IMR-90 (cell line): ENCODE measurements at regions not wholly inside any gene's neighbourhood (a gene's known extent, or its start where the extent isn't known, plus 50 kb on each side); places are given as distances from the start of the nearest gene placed in this dataset.

Experiments
- ATAC-seq: fragments of 200-7000 bp; cut with Tn5 transposase; 2 replicates; pipeline ENCODE4 v1.9.1; 2020; ENCODE audit warnings: low read depth, mild to moderate bottlenecking, moderate library complexity
- BruUV-seq: library from RNA; stranded (reverse); fragments of 400-500 nt; replicated peaks from 2 replicates; lab custom pipeline; 2021; lab: Mats Ljungman, UMichigan
- CTCF ChIA-PET: fragments of 300-600 bp; formaldehyde crosslinking; extraction: SDS; loops from one replicate; lab custom pipeline; 2021; ENCODE audit warnings: antibody characterized with exemption; lab: Yijun Ruan, JAX
- POLR2A ChIA-PET: fragments of 300-600 bp; sonication (Branson Sonifier 250); formaldehyde crosslinking; loops from one replicate; lab custom pipeline; 2022; ENCODE audit warnings: antibody characterized with exemption; ENCODE audit not compliant: unreplicated experiment; lab: Charles Lee
- DNase-seq: peaks from one replicate; pipeline ENCODE4 v3.0.0; 2013
- H2AFZ ChIP-seq: replicated peaks from 2 replicates; pipeline ENCODE3; 2013; ENCODE audit warnings: low read length, mild to moderate bottlenecking; ENCODE audit not compliant: poor library complexity
- H2AK5ac ChIP-seq: 2 replicates; pipeline ENCODE4 v1.6.1; 2013; ENCODE audit warnings: low read depth, low read length, inconsistent platforms
- H2AK9ac ChIP-seq: replicated peaks from 2 replicates; pipeline ENCODE3; 2013; ENCODE audit warnings: mild to moderate bottlenecking, low read depth, low read length, moderate library complexity; ENCODE audit not compliant: poor library complexity
- H2BK120ac ChIP-seq: 2 replicates; pipeline ENCODE4 v1.6.1; 2013; ENCODE audit warnings: low read depth, low read length, inconsistent platforms
- H2BK15ac ChIP-seq: 3 replicates; pipeline ENCODE4 v1.6.1; 2013; ENCODE audit warnings: low read depth, low read length, inconsistent platforms
- H2BK20ac ChIP-seq: 2 replicates; pipeline ENCODE4 v1.6.1; 2013; ENCODE audit warnings: low read depth, mild to moderate bottlenecking, inconsistent platforms, low read length, moderate library complexity
- H2BK5ac ChIP-seq: 2 replicates; pipeline ENCODE4 v1.6.1; 2013; ENCODE audit warnings: mild to moderate bottlenecking, low read depth, low read length, inconsistent platforms; ENCODE audit not compliant: poor library complexity, severe bottlenecking
- H3K14ac ChIP-seq: replicated peaks from 2 replicates; pipeline ENCODE4 v1.6.1; 2013; ENCODE audit warnings: low read depth, low read length, inconsistent platforms
- H3K18ac ChIP-seq: 2 replicates; pipeline ENCODE4 v1.6.1; 2013; ENCODE audit warnings: low read depth, low read length, control low read depth
- H3K23ac ChIP-seq: 2 replicates; pipeline ENCODE4 v1.6.1; 2013; ENCODE audit warnings: low read depth, low read length, inconsistent platforms
- H3K27ac ChIP-seq: 2 replicates; pipeline ENCODE4 v1.5.1; 2013; ENCODE audit warnings: mild to moderate bottlenecking, control low read depth, low read length; ENCODE audit not compliant: insufficient read depth
- H3K27me3 ChIP-seq: 2 replicates; pipeline ENCODE4 v1.6.1; 2013; ENCODE audit warnings: low read length; ENCODE audit not compliant: control insufficient read depth, insufficient read depth
- H3K36me3 ChIP-seq: 2 replicates; pipeline ENCODE4 v1.6.1; 2013; ENCODE audit warnings: low read length, mixed read lengths; ENCODE audit not compliant: control insufficient read depth, insufficient read depth
- H3K4ac ChIP-seq: 2 replicates; pipeline ENCODE4 v1.6.1; 2013; ENCODE audit warnings: low read depth, low read length, inconsistent platforms
- H3K4me1 ChIP-seq: 2 replicates; pipeline ENCODE4 v1.6.1; 2013; ENCODE audit warnings: low read length, mixed read lengths; ENCODE audit not compliant: control insufficient read depth, insufficient read depth
- H3K4me2 ChIP-seq: 2 replicates; pipeline ENCODE4 v1.6.1; 2013; ENCODE audit warnings: low read depth, mild to moderate bottlenecking, control low read depth, low read length, moderate library complexity
- H3K4me3 ChIP-seq: 2 replicates; pipeline ENCODE4 v1.5.1; 2013; ENCODE audit warnings: low read depth, mild to moderate bottlenecking, control low read depth, low read length, moderate library complexity; ENCODE audit not compliant: insufficient read depth
- H3K56ac ChIP-seq: 2 replicates; pipeline ENCODE4 v1.6.1; 2013; ENCODE audit warnings: low read length, inconsistent platforms; ENCODE audit not compliant: insufficient read depth; ENCODE audit errors: extremely low read depth
- H3K79me1 ChIP-seq, 2 experiments: 2 replicates each; pipeline ENCODE4 v1.6.1; 2013; ENCODE audit warnings: low read length in 2 of 2, inconsistent platforms in 1 of 2, low read depth in 1 of 2
- H3K9ac ChIP-seq: 2 replicates; pipeline ENCODE4 v1.6.1; 2013; ENCODE audit warnings: low read depth, low read length, control low read depth
- H3K9me1 ChIP-seq: 2 replicates; pipeline ENCODE4 v1.6.1; 2013; ENCODE audit warnings: low read length, inconsistent platforms; ENCODE audit not compliant: insufficient read depth
- H3K9me3 ChIP-seq: 2 replicates; pipeline ENCODE4 v1.6.1; 2013; ENCODE audit warnings: low read length; ENCODE audit not compliant: control insufficient read depth, insufficient read depth
- H4K20me1 ChIP-seq: 2 replicates; pipeline ENCODE4 v1.6.1; 2013; ENCODE audit warnings: low read length, inconsistent platforms; ENCODE audit not compliant: insufficient read depth
- H4K5ac ChIP-seq: 2 replicates; pipeline ENCODE4 v1.6.1; 2013; ENCODE audit warnings: mild to moderate bottlenecking, low read depth, low read length, control low read depth
- H4K8ac ChIP-seq, 2 experiments: 2 replicates each; pipeline ENCODE4 v1.6.1; 2013; ENCODE audit warnings: low read depth in 2 of 2, low read length in 2 of 2, control low read depth in 1 of 2, inconsistent platforms in 1 of 2
- H4K91ac ChIP-seq: 2 replicates; pipeline ENCODE4 v1.6.1; 2013; ENCODE audit warnings: low read depth, low read length, inconsistent platforms; ENCODE audit not compliant: insufficient read depth
- BHLHE40 ChIP-seq: fragments of 150-350 bp; IDR thresholded peaks from 2 replicates; pipeline ENCODE4 v1.6.1; 2016; ENCODE audit warnings: mild to moderate bottlenecking, low read depth, low read length
- CEBPB ChIP-seq: IDR thresholded peaks from 2 replicates; pipeline ENCODE4 v1.6.1; 2012; ENCODE audit warnings: low read depth, low read length, improper control_type of control experiment
- CHD1 ChIP-seq: IDR thresholded peaks from 2 replicates; pipeline ENCODE4 v1.6.1; 2012; ENCODE audit warnings: low read depth, low read length, improper control_type of control experiment
- FOS ChIP-seq: fragments of 150-350 bp; IDR thresholded peaks from 2 replicates; pipeline ENCODE4 v1.6.1; 2016; ENCODE audit warnings: low read depth, low read length
- MAFK ChIP-seq: IDR thresholded peaks from 2 replicates; pipeline ENCODE4 v1.6.1; 2012; ENCODE audit warnings: low read depth, low read length, improper control_type of control experiment
- MAZ ChIP-seq: IDR thresholded peaks from 2 replicates; pipeline ENCODE4 v1.6.1; 2012; ENCODE audit warnings: low read depth, mild to moderate bottlenecking, low read length, improper control_type of control experiment, moderate library complexity, borderline replicate concordance
- NFE2L2 ChIP-seq: fragments of 150-350 bp; IDR thresholded peaks from 2 replicates; pipeline ENCODE4 v1.6.1; 2016; ENCODE audit warnings: low read depth, mild to moderate bottlenecking, low read length
- POLR2A ChIP-seq: IDR thresholded peaks from 2 replicates; pipeline ENCODE4 v1.6.1; 2012; ENCODE audit warnings: mild to moderate bottlenecking, low read depth, low read length
- RAD21 ChIP-seq: IDR thresholded peaks from 2 replicates; pipeline ENCODE4 v1.6.1; 2012; ENCODE audit warnings: low read length, improper control_type of control experiment
- RFX5 ChIP-seq: IDR thresholded peaks from 2 replicates; pipeline ENCODE4 v1.8.0; 2012; ENCODE audit warnings: low read depth, mild to moderate bottlenecking, low read length, moderate library complexity
- SMC3 ChIP-seq: fragments of 150-350 bp; IDR thresholded peaks from 2 replicates; pipeline ENCODE4 v1.6.1; 2016; ENCODE audit warnings: low read depth, mild to moderate bottlenecking, antibody characterized with exemption, low read length, moderate library complexity
- USF2 ChIP-seq: fragments of 150-350 bp; IDR thresholded peaks from 2 replicates; pipeline ENCODE4 v1.6.1; 2017; ENCODE audit warnings: mild to moderate bottlenecking, antibody characterized with exemption, low read length, low read depth
- WGBS, 2 experiments: methylation state at CpG; one replicate each; pipeline versions ENCODE4 v1.1.5 to v1.1.7; 2013; ENCODE audit warnings: missing lambda C conversion rate in 2 of 2; ENCODE audit not compliant: insufficient read length in 1 of 2; ENCODE audit errors: extremely low coverage in 2 of 2; 5-methylcytosine and 5-hydroxymethylcytosine counted together
- dilution Hi-C: fragments of 300-500 bp; cut with HindIII; formaldehyde crosslinking; loops from one replicate; pipeline ENCODE4 v1.14.3; 2018; ENCODE audit warnings: low sequenced_read_pairs; ENCODE audit not compliant: unreplicated experiment
- in situ Hi-C: fragments of 300-500 bp; cut with MboI; formaldehyde crosslinking; loops from 3 replicates; pipeline ENCODE4 v1.14.3; 2019; ENCODE audit warnings: low sequenced_read_pairs, inconsistent platforms, mixed read lengths
- intact Hi-C: fragments of 100-400 bp; cut with micrococcal nuclease; formaldehyde crosslinking; loops from 2 replicates; pipeline ENCODE4 v1.10.0; 2022
- TF ChIP-seq, protein P1 (sequence below): conservative IDR thresholded peaks from 2 replicates; pipeline ENCODE4 v1.5.1; 2012; ENCODE audit warnings: mild to moderate bottlenecking, low read depth, low read length, improper control_type of control experiment
- TF ChIP-seq, protein P2 (sequence below): fragments of 150-350 bp; IDR thresholded peaks from 2 replicates; pipeline ENCODE4 v1.6.1; 2016; ENCODE audit warnings: low read depth, mild to moderate bottlenecking, low read length, moderate library complexity, borderline replicate concordance

DNA sequence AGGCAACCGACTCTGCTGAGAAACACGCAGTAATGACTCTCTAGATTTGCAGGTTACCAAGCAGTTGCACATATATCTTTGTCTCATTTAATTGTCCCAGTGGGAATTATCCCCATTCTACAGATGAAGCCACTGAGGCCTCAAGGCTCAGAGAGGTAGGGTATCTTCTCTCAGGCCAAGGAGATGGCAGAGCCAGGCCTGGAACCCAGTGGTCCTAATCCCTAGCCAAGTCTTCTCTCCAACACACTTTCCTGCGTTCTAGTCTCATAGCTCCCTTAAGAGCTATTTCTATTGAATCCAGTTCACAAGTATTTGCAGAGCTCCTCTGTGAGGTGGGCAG lies 181.3 kb upstream of the BCOR start:
- Histone ChIP-seq H3K4me2 (no peak overlapping the region), H3K4me3 (no peak overlapping the region), H3K56ac (no peak overlapping the region), H2BK5ac (no peak overlapping the region), H2BK20ac (no peak overlapping the region), H3K4me1 (no peaks in the 10 kb centered on the region; the same call in 1 of the 2 replicates), H3K36me3 (no peaks in the 10 kb centered on the region), H3K27me3 (no peaks in the 10 kb centered on the region; the same call in 1 of the 2 replicates), H2BK120ac (no peak overlapping the region), H2BK15ac (no peak overlapping the region), H4K5ac (no peak overlapping the region), H3K9me3 (peaks cover 6% of the 10 kb centered on the region), H3K4ac (no peak overlapping the region), H3K9me1 (no peaks in the 10 kb centered on the region), H4K8ac (no peak overlapping the region), H2AK5ac (no peak overlapping the region), H2AK9ac (no peak overlapping the region), H3K79me1 (no peaks in the 10 kb centered on the region), H4K91ac (no peak overlapping the region), H2AFZ (no peak overlapping the region), H3K18ac (no peak overlapping the region), H3K14ac (no peak overlapping the region), H3K9ac (no peak overlapping the region), H3K27ac (no peak overlapping the region), H3K23ac (no peak overlapping the region), H4K20me1 (no peaks in the 10 kb centered on the region)
- no TSS peak for BruUV-seq
- 17% methylated on average over 2 of the region's 3 CpGs; no CpG with 5 or more reads in 1 of the 2 experiments for WGBS, 2 experiments
- DNase-seq (no peak), ATAC-seq (no peak)
- CTCF ChIA-PET, result no interaction called here
- dilution Hi-C loops, result no loop called here
- POLR2A ChIA-PET, result no interaction called here
- TF ChIP-seq SMC3 (no peak), CEBPB (no peak), USF2 (no peak), CHD1 (no peak), BHLHE40 (no peak), MAFK (no peak), RAD21 (no peak), MAZ (no peak), NFE2L2 (no peak), POLR2A (no peak), RFX5 (no peak), FOS (no peak)
- TF ChIP-seq, protein P1, sequence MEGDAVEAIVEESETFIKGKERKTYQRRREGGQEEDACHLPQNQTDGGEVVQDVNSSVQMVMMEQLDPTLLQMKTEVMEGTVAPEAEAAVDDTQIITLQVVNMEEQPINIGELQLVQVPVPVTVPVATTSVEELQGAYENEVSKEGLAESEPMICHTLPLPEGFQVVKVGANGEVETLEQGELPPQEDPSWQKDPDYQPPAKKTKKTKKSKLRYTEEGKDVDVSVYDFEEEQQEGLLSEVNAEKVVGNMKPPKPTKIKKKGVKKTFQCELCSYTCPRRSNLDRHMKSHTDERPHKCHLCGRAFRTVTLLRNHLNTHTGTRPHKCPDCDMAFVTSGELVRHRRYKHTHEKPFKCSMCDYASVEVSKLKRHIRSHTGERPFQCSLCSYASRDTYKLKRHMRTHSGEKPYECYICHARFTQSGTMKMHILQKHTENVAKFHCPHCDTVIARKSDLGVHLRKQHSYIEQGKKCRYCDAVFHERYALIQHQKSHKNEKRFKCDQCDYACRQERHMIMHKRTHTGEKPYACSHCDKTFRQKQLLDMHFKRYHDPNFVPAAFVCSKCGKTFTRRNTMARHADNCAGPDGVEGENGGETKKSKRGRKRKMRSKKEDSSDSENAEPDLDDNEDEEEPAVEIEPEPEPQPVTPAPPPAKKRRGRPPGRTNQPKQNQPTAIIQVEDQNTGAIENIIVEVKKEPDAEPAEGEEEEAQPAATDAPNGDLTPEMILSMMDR, result no peak
- TF ChIP-seq, protein P2, sequence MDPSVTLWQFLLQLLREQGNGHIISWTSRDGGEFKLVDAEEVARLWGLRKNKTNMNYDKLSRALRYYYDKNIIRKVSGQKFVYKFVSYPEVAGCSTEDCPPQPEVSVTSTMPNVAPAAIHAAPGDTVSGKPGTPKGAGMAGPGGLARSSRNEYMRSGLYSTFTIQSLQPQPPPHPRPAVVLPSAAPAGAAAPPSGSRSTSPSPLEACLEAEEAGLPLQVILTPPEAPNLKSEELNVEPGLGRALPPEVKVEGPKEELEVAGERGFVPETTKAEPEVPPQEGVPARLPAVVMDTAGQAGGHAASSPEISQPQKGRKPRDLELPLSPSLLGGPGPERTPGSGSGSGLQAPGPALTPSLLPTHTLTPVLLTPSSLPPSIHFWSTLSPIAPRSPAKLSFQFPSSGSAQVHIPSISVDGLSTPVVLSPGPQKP, result no peak
- intact Hi-C loops, result no loop called here
- in situ Hi-C loops, result no loop called here
